Chondrocyte (in vitro differentiated cells): ENCODE measurements at regions not wholly inside any gene's neighbourhood (a gene's known extent, or its start where the extent isn't known, plus 50 kb on each side); places are given as distances from the start of the nearest gene placed in this dataset.

Source experiments
- DNase-seq: peaks from one replicate; pipeline ENCODE4 v3.0.0; 2021; ENCODE audit warnings: mixed read lengths, low spot score
- H3K27ac Mint-ChIP-seq: one replicate; pipeline ENCODE4 v1.8.0; 2021; ENCODE audit warnings: mild to moderate bottlenecking, moderate library complexity, mixed read lengths; ENCODE audit not compliant: unreplicated experiment
- H3K27me3 Mint-ChIP-seq: 2 replicates; pipeline ENCODE4 v1.8.0; 2021; ENCODE audit warnings: low read depth, mixed read lengths
- H3K36me3 Mint-ChIP-seq: 2 replicates; pipeline ENCODE4 v1.8.0; 2021; ENCODE audit warnings: low read depth, mixed read lengths
- H3K4me1 Mint-ChIP-seq: 2 replicates; pipeline ENCODE4 v1.8.0; 2021; ENCODE audit warnings: low read depth, mild to moderate bottlenecking, mixed read lengths
- H3K4me3 Mint-ChIP-seq: one replicate; pipeline ENCODE4 v1.8.0; 2021; ENCODE audit warnings: mild to moderate bottlenecking, moderate library complexity, mixed read lengths; ENCODE audit not compliant: unreplicated experiment
- H3K9me3 Mint-ChIP-seq: 2 replicates; pipeline ENCODE4 v1.8.0; 2021; ENCODE audit warnings: low read depth, mixed read lengths
- CTCF ChIP-seq: fragments of 200-600 bp; sonication (generic); IDR thresholded peaks from 2 replicates; pipeline ENCODE4 v1.5.0; 2021; ENCODE audit warnings: antibody characterized with exemption, mild to moderate bottlenecking, moderate library complexity

DNA sequence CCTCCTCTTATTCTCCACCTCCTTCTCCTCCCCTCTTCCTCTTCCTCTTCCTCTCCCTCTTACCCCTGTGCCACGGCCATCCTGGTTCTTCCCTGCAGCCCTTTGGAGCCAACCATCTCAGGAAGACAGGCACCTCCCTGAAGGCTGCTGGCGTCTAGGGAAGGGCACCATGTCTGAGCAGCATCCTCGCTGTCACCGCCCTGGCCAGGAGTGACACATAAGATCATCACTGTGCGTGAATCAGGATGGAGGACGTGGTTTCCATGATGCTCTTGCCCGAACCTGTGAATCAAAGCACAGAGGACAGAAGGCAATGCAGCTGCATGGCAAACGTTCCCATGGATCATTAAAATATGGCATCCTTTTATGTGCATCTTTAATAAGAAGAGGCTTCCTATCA is 236.0 kb downstream of the SH3BP4 start:
- peaks cover 15% of the 10 kb centered on the region for H3K27me3 Mint-ChIP-seq
- TF ChIP-seq CTCF, result no peak

GRCh38 chr2:235191486-235191885 is 239.7 kb downstream of the SH3BP4 start:
- peaks cover 4% of the 10 kb centered on the region for H3K36me3 Mint-ChIP-seq
- H3K9me3 Mint-ChIP-seq, result peaks cover 11% of the 10 kb centered on the region
- DNase-seq, result no peak
- no peak for TF ChIP-seq CTCF
- H3K4me3 Mint-ChIP-seq, result no peak overlapping the region
- H3K4me1 Mint-ChIP-seq, result no peaks in the 10 kb centered on the region
- H3K27ac Mint-ChIP-seq, result no peak overlapping the region
- peaks cover 29% of the 10 kb centered on the region for H3K27me3 Mint-ChIP-seq

More for the DNA sequence above, 236.0 kb downstream of the SH3BP4 start:
- Mint-ChIP-seq H3K9me3 (peaks cover 11% of the 10 kb centered on the region), H3K4me1 (peaks cover 18% of the 10 kb centered on the region), H3K27ac (no peak overlapping the region), H3K4me3 (no peak overlapping the region), H3K36me3 (no peaks in the 10 kb centered on the region)
- no peak for DNase-seq

DNA sequence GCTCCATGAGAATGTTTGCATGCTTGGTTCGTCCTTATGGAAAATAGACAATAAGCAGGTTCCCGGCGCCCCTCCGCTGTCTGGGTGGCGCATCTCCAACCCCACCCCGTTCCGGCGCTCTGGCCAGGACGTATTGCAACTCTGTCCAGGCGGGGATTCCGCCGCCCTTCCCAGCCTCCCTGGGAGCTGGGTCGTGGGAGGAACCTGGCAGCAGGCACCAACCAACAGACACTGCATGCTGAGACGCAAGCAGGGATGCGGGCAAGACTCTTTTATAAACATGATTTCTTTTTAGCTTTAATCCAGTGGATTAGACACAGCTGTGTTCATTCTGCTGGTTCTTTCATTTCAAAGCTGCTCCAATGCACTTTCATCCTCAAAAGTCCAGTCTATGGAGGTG is 240.2 kb downstream of the SH3BP4 start:
- H3K4me3 Mint-ChIP-seq, result no peak overlapping the region
- H3K36me3 Mint-ChIP-seq, result peaks cover 4% of the 10 kb centered on the region
- H3K4me1 Mint-ChIP-seq, result no peaks in the 10 kb centered on the region
- H3K27ac Mint-ChIP-seq, result no peak overlapping the region
- no peak for DNase-seq
- H3K9me3 Mint-ChIP-seq, result peaks cover 7% of the 10 kb centered on the region
- no peak for TF ChIP-seq CTCF
- H3K27me3 Mint-ChIP-seq, result peaks cover 29% of the 10 kb centered on the region

DNA sequence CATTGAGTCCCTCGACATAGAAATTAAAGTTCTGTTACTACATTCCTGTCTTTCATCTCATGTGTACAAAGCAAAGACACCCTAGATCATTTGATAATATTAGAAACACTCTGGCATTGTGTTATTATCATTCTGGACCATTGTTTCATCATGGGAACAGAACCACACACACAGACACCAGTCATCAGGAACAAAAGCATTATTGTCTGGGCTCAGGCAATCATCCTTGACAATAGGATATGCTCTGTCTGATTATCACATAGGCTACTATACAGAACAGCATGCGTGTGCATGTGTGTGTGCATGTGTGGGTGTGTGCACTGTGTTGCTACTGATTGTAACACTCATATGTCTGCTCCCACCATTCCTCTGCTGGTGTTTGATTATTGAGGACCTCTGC is 242.5 kb downstream of the SH3BP4 start:
- H3K4me3 Mint-ChIP-seq, result no peak overlapping the region
- peaks cover 4% of the 10 kb centered on the region for H3K36me3 Mint-ChIP-seq
- H3K27me3 Mint-ChIP-seq, result peaks cover 38% of the 10 kb centered on the region
- no peak for TF ChIP-seq CTCF
- H3K27ac Mint-ChIP-seq, result no peak overlapping the region
- H3K4me1 Mint-ChIP-seq, result no peaks in the 10 kb centered on the region
- no peaks in the 10 kb centered on the region for H3K9me3 Mint-ChIP-seq
- no peak for DNase-seq

DNA sequence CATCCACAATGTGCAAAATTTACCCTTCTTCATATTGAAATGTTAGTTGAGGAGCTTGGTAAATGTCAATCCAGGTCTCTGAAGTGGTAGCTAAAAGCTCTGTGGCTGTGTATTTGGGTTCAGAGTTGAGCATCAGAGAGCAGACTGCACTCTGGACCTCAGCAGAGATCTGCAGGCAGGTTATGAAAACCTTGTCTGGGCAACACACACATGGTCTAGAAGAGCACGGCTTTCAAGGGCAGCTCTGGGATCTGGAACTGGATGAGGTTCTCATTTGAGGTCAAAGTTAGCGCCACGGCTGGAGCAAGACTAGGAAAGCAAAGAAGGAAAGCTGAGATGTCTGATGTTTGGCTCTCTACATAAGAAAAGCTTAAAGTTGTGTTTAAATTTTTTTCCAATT is 243.0 kb downstream of the SH3BP4 start:
- Mint-ChIP-seq H3K36me3 (peaks cover 4% of the 10 kb centered on the region), H3K4me1 (peaks cover 3% of the 10 kb centered on the region), H3K27ac (no peak overlapping the region), H3K4me3 (no peak overlapping the region), H3K9me3 (no peaks in the 10 kb centered on the region), H3K27me3 (peaks cover 39% of the 10 kb centered on the region)
- no peak for DNase-seq
- TF ChIP-seq CTCF, result no peak
